GM18517 (cell line): ENCODE measurements at regions not wholly inside any gene's neighbourhood (a gene's known extent, or its start where the extent isn't known, plus 50 kb on each side); places are given as distances from the start of the nearest gene placed in this dataset.

Experiments used
- ATAC-seq: cut with Tn5 transposase; IDR thresholded peaks from one replicate; pipeline ENCODE4 v1.9.1; 2021; ENCODE audit warnings: mild to moderate bottlenecking, moderate library complexity; ENCODE audit not compliant: unreplicated experiment

- ATAC-seq, result no peak
Observed at GRCh38 chr1:184267747-184268146, 119.1 kb upstream of the C1orf21 start.

GRCh38 chr1:184270556-184270955, 116.3 kb upstream of the C1orf21 start:
- no peak for ATAC-seq

- ATAC-seq, result no peak
Observed at GRCh38 chr1:184272175-184272866, 114.5 kb upstream of the C1orf21 start.

- ATAC-seq, result no peak
Observed at GRCh38 chr1:184276416-184276815, 110.4 kb upstream of the C1orf21 start.

GRCh38 chr1:184279911-184280458, 106.8 kb upstream of the C1orf21 start:
- no peak for ATAC-seq

GRCh38 chr1:184283999-184284398, 102.8 kb upstream of the C1orf21 start:
- ATAC-seq, result no peak

- no peak for ATAC-seq
Observed at GRCh38 chr1:184284900-184285299, 101.9 kb upstream of the C1orf21 start.

- ATAC-seq, result no peak
Observed at GRCh38 chr1:184285401-184286087, 101.3 kb upstream of the C1orf21 start.

- no peak for ATAC-seq
Observed at GRCh38 chr1:184287001-184287400, 99.8 kb upstream of the C1orf21 start.

- ATAC-seq, result no peak
Observed at GRCh38 chr1:184289825-184290550, 96.8 kb upstream of the C1orf21 start.

GRCh38 chr1:184291701-184292100, 95.1 kb upstream of the C1orf21 start:
- no peak for ATAC-seq

- ATAC-seq, result no peak
Observed at GRCh38 chr1:184292101-184292500, 94.7 kb upstream of the C1orf21 start.

GRCh38 chr1:184294101-184294500, 92.7 kb upstream of the C1orf21 start:
- ATAC-seq, result no peak

GRCh38 chr1:184296466-184297243, 90.2 kb upstream of the C1orf21 start:
- ATAC-seq, result no peak

- ATAC-seq, result no peak
Observed at GRCh38 chr1:184297244-184297750, 89.5 kb upstream of the C1orf21 start.

GRCh38 chr1:184298440-184299405, 88.1 kb upstream of the C1orf21 start:
- no peak for ATAC-seq

- ATAC-seq, result no peak
Observed at GRCh38 chr1:184299406-184299790, 87.4 kb upstream of the C1orf21 start.

- no peak for ATAC-seq
Observed at GRCh38 chr1:184299796-184300195, 87.0 kb upstream of the C1orf21 start.

- no peak for ATAC-seq
Observed at GRCh38 chr1:184300446-184300845, 86.4 kb upstream of the C1orf21 start.

- ATAC-seq, result no peak
Observed at GRCh38 chr1:184301227-184301626, 85.6 kb upstream of the C1orf21 start.
